ENCODE measurements at regions not wholly inside any gene's neighbourhood (a gene's known extent, or its start where the extent isn't known, plus 50 kb on each side); places are given as distances from the start of the nearest gene placed in this dataset.

- peaks cover 14% of the 10 kb centered on the region; the same call in 1 of the 2 replicates for H3K27me3 ChIP-seq (ENCODE audit: low read depth, low read length)
- no peaks in the 10 kb centered on the region for H3K9me3 ChIP-seq (ENCODE audit: insufficient read depth, low read length)
- no peaks in the 10 kb centered on the region for H4K20me1 ChIP-seq (ENCODE audit: insufficient read depth, low read length)
- no peaks in the 10 kb centered on the region for H3K4me1 ChIP-seq (ENCODE audit: low read length)
- no peak overlapping the region for H3K27ac ChIP-seq (ENCODE audit: low read length)
- H3K36me3 ChIP-seq (replicated peaks; ENCODE audit: low read depth, low read length), result no peaks in the 10 kb centered on the region
- H2AFZ ChIP-seq (ENCODE audit: low read depth, low read length), result no peak overlapping the region
- TF ChIP-seq CTCF (IDR thresholded peaks at IDR 0.05; ENCODE audit: low read depth, low read length), result no peak
- TF ChIP-seq EZH2phosphoT487 (IDR thresholded peaks at IDR 0.05; ENCODE audit: low read depth), result no peak
- H3K79me2 ChIP-seq (ENCODE audit: low read length), result no peaks in the 10 kb centered on the region
- H3K4me2 ChIP-seq (ENCODE audit: low read length), result no peak overlapping the region
- H3K9ac ChIP-seq (ENCODE audit: low read length), result no peak overlapping the region
- H3K4me3 ChIP-seq (ENCODE audit: low read length), result no peak overlapping the region
These were observed 277.8 kb upstream of the B3GAT1 start for GRCh38 chr11:134689886-134690285.

GRCh38 chr11:134687548-134687947 is 275.5 kb upstream of the B3GAT1 start:
- Histone ChIP-seq H3K4me2 (ENCODE audit: low read length) (no peak overlapping the region), H3K27ac (ENCODE audit: low read length) (no peak overlapping the region), H3K36me3 (replicated peaks; ENCODE audit: low read depth, low read length) (no peaks in the 10 kb centered on the region), H3K4me1 (ENCODE audit: low read length) (no peaks in the 10 kb centered on the region), H2AFZ (ENCODE audit: low read depth, low read length) (no peak overlapping the region), H3K27me3 (ENCODE audit: low read depth, low read length) (peaks cover 14% of the 10 kb centered on the region; the same call in 1 of the 2 replicates), H3K79me2 (ENCODE audit: low read length) (no peaks in the 10 kb centered on the region), H3K4me3 (ENCODE audit: low read length) (no peak overlapping the region), H4K20me1 (ENCODE audit: insufficient read depth, low read length) (no peaks in the 10 kb centered on the region), H3K9me3 (ENCODE audit: insufficient read depth, low read length) (no peaks in the 10 kb centered on the region), H3K9ac (ENCODE audit: low read length) (no peak overlapping the region)
- TF ChIP-seq CTCF (IDR thresholded peaks at IDR 0.05; ENCODE audit: low read depth, low read length) (no peak), EZH2phosphoT487 (IDR thresholded peaks at IDR 0.05; ENCODE audit: low read depth) (no peak)

- Histone ChIP-seq H3K4me2 (ENCODE audit: low read length) (no peak overlapping the region), H3K4me1 (ENCODE audit: low read length) (no peaks in the 10 kb centered on the region), H2AFZ (ENCODE audit: low read depth, low read length) (no peak overlapping the region), H3K27me3 (ENCODE audit: low read depth, low read length) (peaks cover 14% of the 10 kb centered on the region; the same call in 1 of the 2 replicates), H3K4me3 (ENCODE audit: low read length) (no peak overlapping the region), H3K36me3 (replicated peaks; ENCODE audit: low read depth, low read length) (no peaks in the 10 kb centered on the region), H3K27ac (ENCODE audit: low read length) (no peak overlapping the region), H3K9me3 (ENCODE audit: insufficient read depth, low read length) (no peaks in the 10 kb centered on the region), H4K20me1 (ENCODE audit: insufficient read depth, low read length) (no peaks in the 10 kb centered on the region), H3K79me2 (ENCODE audit: low read length) (no peaks in the 10 kb centered on the region), H3K9ac (ENCODE audit: low read length) (no peak overlapping the region)
- TF ChIP-seq CTCF (IDR thresholded peaks at IDR 0.05; ENCODE audit: low read depth, low read length) (no peak), EZH2phosphoT487 (IDR thresholded peaks at IDR 0.05; ENCODE audit: low read depth) (no peak)
These were observed 274.5 kb upstream of the B3GAT1 start for GRCh38 chr11:134686460-134687061.

GRCh38 chr11:134685793-134686380 is 273.8 kb upstream of the B3GAT1 start:
- H3K4me2 ChIP-seq (ENCODE audit: low read length), result no peak overlapping the region
- H3K27me3 ChIP-seq (ENCODE audit: low read depth, low read length), result peaks cover 14% of the 10 kb centered on the region; the same call in 1 of the 2 replicates
- H3K36me3 ChIP-seq (replicated peaks; ENCODE audit: low read depth, low read length), result no peaks in the 10 kb centered on the region
- H3K4me1 ChIP-seq (ENCODE audit: low read length), result no peaks in the 10 kb centered on the region
- H3K9ac ChIP-seq (ENCODE audit: low read length), result no peak overlapping the region
- no peak overlapping the region for H2AFZ ChIP-seq (ENCODE audit: low read depth, low read length)
- H4K20me1 ChIP-seq (ENCODE audit: insufficient read depth, low read length), result no peaks in the 10 kb centered on the region
- TF ChIP-seq CTCF (IDR thresholded peaks at IDR 0.05; ENCODE audit: low read depth, low read length), result no peak
- no peak for TF ChIP-seq EZH2phosphoT487 (IDR thresholded peaks at IDR 0.05; ENCODE audit: low read depth)
- H3K9me3 ChIP-seq (ENCODE audit: insufficient read depth, low read length), result no peaks in the 10 kb centered on the region
- H3K79me2 ChIP-seq (ENCODE audit: low read length), result no peaks in the 10 kb centered on the region
- no peak overlapping the region for H3K4me3 ChIP-seq (ENCODE audit: low read length)
- H3K27ac ChIP-seq (ENCODE audit: low read length), result no peak overlapping the region
